ENCODE measurements at regions not wholly inside any gene's neighbourhood (a gene's known extent, or its start where the extent isn't known, plus 50 kb on each side); places are given as distances from the start of the nearest gene placed in this dataset.

DNA sequence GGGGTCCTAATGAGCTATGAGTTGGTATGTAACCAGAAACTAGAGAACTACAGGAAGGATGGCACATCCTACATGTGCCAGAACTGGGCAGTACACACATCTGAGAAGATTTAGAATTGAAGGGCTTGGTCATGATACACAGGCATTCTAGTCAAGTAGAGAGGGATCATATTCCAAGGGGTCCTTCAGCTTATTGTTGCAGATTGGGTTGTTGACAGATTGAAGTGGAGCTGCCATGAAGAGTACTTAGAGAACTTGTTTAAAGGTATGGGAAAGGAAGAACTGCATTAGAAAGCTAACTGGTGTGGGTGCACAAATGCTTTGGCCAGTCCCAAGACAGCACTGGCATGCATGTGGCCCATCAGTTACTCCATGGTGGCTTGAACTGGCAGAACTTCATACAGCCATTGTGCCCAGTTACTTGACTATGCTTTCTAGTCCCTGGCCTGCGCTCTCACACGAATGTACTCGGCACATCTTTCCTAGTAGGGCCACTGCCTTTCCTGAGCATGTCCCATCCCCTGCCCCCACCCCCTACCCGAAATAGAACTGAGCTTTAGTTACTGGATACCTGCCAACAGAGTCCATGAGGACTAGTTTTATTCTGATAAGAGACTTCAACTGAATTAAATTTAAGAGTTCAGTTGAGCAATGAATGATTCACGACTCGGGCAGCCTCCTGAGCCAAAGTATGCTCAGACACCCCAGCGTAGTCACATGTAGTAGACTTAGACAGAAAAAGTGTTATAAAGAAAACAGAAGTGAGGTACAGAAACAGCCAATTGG, 64.0 kb downstream of the CCNG2 start:
- Histone ChIP-seq H3K4me3 (ENCODE audit: low read length) (no peak overlapping the region), H3K9ac (ENCODE audit: low read length) (no peak overlapping the region), H2AFZ (ENCODE audit: low read depth, low read length) (no peak overlapping the region), H3K9me3 (ENCODE audit: insufficient read depth, low read length) (no peaks in the 10 kb centered on the region), H3K27ac (ENCODE audit: low read length) (no peak overlapping the region), H4K20me1 (ENCODE audit: insufficient read depth, low read length) (no peaks in the 10 kb centered on the region), H3K36me3 (replicated peaks; ENCODE audit: low read depth, low read length) (no peaks in the 10 kb centered on the region), H3K4me2 (ENCODE audit: low read length) (no peak overlapping the region), H3K79me2 (ENCODE audit: low read length) (no peaks in the 10 kb centered on the region), H3K4me1 (ENCODE audit: low read length) (peaks cover 14% of the 10 kb centered on the region), H3K27me3 (ENCODE audit: low read depth, low read length) (peaks cover 22% of the 10 kb centered on the region)
- TF ChIP-seq, protein P1, sequence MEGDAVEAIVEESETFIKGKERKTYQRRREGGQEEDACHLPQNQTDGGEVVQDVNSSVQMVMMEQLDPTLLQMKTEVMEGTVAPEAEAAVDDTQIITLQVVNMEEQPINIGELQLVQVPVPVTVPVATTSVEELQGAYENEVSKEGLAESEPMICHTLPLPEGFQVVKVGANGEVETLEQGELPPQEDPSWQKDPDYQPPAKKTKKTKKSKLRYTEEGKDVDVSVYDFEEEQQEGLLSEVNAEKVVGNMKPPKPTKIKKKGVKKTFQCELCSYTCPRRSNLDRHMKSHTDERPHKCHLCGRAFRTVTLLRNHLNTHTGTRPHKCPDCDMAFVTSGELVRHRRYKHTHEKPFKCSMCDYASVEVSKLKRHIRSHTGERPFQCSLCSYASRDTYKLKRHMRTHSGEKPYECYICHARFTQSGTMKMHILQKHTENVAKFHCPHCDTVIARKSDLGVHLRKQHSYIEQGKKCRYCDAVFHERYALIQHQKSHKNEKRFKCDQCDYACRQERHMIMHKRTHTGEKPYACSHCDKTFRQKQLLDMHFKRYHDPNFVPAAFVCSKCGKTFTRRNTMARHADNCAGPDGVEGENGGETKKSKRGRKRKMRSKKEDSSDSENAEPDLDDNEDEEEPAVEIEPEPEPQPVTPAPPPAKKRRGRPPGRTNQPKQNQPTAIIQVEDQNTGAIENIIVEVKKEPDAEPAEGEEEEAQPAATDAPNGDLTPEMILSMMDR (IDR thresholded peaks at IDR 0.05; ENCODE audit: low read depth, low read length): no peak
- no peak for TF ChIP-seq EZH2phosphoT487 (IDR thresholded peaks at IDR 0.05; ENCODE audit: low read depth)

DNA sequence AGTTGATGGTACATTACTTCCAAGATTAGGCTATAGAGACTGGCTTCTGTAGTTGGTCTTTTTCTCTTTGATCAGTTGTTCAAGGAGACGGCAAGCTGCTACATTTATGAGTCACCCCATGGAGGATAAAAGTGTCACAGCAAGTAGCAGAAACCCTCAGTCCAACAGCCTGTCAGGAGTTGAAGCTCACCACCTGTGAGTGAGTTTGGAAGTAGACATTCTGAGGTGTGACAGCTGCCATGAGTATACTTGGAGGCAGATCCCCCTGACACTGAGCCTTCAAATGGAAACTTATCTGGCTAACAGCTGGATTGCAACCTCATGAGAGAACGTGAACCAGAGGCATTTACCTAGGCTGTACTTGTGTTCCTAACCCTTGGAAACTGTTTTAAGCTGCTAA, 68.0 kb downstream of the CCNG2 start:
- no peak overlapping the region for H3K4me3 ChIP-seq (ENCODE audit: low read length)
- TF ChIP-seq, protein P1 (IDR thresholded peaks at IDR 0.05; ENCODE audit: low read depth, low read length): no peak
- TF ChIP-seq EZH2phosphoT487 (IDR thresholded peaks at IDR 0.05; ENCODE audit: low read depth): no peak
- H3K79me2 ChIP-seq (ENCODE audit: low read length): no peaks in the 10 kb centered on the region
- H3K4me2 ChIP-seq (ENCODE audit: low read length): no peak overlapping the region
- no peaks in the 10 kb centered on the region for H3K9me3 ChIP-seq (ENCODE audit: insufficient read depth, low read length)
- H3K9ac ChIP-seq (ENCODE audit: low read length): no peak overlapping the region
- no peaks in the 10 kb centered on the region for H3K36me3 ChIP-seq (replicated peaks; ENCODE audit: low read depth, low read length)
- H4K20me1 ChIP-seq (ENCODE audit: insufficient read depth, low read length): no peaks in the 10 kb centered on the region
- H2AFZ ChIP-seq (ENCODE audit: low read depth, low read length): no peak overlapping the region
- no peaks in the 10 kb centered on the region for H3K4me1 ChIP-seq (ENCODE audit: low read length)
- no peak overlapping the region for H3K27ac ChIP-seq (ENCODE audit: low read length)
- H3K27me3 ChIP-seq (ENCODE audit: low read depth, low read length): peaks cover 22% of the 10 kb centered on the region

DNA sequence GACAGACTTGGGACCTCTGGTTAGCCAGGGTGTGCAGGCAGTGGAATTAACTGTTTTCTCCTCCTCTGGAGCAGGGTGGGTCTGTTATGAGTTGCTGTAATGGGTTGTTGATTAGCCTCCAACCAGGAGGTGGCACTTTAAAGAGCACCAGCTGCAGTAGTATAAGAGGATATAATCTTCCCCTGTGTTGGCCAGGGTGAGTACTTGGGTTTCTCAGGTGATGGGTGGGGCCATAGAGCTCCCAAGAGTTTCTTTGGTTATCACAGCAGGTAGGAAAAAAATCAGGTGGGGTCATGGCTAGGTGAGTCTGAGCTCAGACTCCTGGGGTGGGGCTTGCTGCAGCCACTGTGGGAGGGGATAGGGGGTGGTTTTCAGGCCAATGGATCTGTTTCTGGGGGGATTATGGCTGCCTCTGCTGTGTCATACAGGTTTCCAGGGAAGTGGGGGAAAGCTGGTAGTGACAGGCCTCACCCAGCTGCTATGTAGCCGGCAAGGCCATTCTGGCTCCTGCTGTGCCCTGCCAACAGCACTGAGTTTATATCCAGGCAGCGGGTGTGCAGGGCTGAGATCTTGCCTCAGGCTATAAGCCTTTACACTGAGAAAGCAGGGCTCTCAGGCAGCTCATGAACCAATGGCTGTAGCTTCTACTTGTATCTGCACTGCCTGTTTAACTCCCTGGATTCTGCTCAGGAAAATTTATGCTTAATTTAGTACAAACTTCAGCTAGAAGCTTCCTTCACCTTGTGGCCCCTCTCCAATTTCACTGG, 70.1 kb downstream of the CCNG2 start:
- no peak overlapping the region for H3K9ac ChIP-seq (ENCODE audit: low read length)
- no peak overlapping the region for H2AFZ ChIP-seq (ENCODE audit: low read depth, low read length)
- no peak for TF ChIP-seq EZH2phosphoT487 (IDR thresholded peaks at IDR 0.05; ENCODE audit: low read depth)
- TF ChIP-seq, protein P1 (IDR thresholded peaks at IDR 0.05; ENCODE audit: low read depth, low read length): no peak
- no peaks in the 10 kb centered on the region for H3K4me1 ChIP-seq (ENCODE audit: low read length)
- H3K27ac ChIP-seq (ENCODE audit: low read length): no peak overlapping the region
- no peak overlapping the region for H3K4me3 ChIP-seq (ENCODE audit: low read length)
- no peaks in the 10 kb centered on the region for H3K36me3 ChIP-seq (replicated peaks; ENCODE audit: low read depth, low read length)
- no peak overlapping the region for H3K4me2 ChIP-seq (ENCODE audit: low read length)
- no peaks in the 10 kb centered on the region for H3K9me3 ChIP-seq (ENCODE audit: insufficient read depth, low read length)
- no peaks in the 10 kb centered on the region for H3K79me2 ChIP-seq (ENCODE audit: low read length)
- H4K20me1 ChIP-seq (ENCODE audit: insufficient read depth, low read length): no peaks in the 10 kb centered on the region
- peaks cover 22% of the 10 kb centered on the region for H3K27me3 ChIP-seq (ENCODE audit: low read depth, low read length)

DNA sequence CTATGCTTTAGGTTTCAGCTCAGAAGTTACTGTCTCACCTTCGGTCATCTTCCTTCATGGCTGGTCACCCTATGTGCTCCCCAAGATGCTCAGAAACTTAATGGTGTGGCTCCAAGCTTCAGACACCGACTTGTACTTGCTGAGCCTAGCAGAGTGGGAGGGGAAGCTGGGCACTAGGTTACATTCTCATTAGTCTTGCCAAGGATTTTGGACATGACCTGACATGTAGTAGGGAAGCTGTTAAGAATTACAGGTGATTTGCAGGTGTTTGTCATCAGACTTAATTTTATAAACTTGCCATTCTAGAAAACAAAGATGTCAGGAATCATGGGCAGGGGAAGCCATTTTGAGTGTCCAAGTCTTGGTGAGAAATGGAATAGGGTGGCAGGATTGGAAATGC, 72.4 kb downstream of the CCNG2 start:
- Histone ChIP-seq H3K9ac (ENCODE audit: low read length) (no peak overlapping the region), H3K27ac (ENCODE audit: low read length) (no peak overlapping the region), H3K79me2 (ENCODE audit: low read length) (no peaks in the 10 kb centered on the region), H3K4me1 (ENCODE audit: low read length) (no peaks in the 10 kb centered on the region), H4K20me1 (ENCODE audit: insufficient read depth, low read length) (no peaks in the 10 kb centered on the region), H3K36me3 (replicated peaks; ENCODE audit: low read depth, low read length) (no peaks in the 10 kb centered on the region), H3K4me2 (ENCODE audit: low read length) (no peak overlapping the region), H3K4me3 (ENCODE audit: low read length) (no peak overlapping the region), H3K9me3 (ENCODE audit: insufficient read depth, low read length) (no peaks in the 10 kb centered on the region), H3K27me3 (ENCODE audit: low read depth, low read length) (peaks cover 11% of the 10 kb centered on the region; the same call in 1 of the 2 replicates), H2AFZ (ENCODE audit: low read depth, low read length) (no peak overlapping the region)
- no peak for TF ChIP-seq EZH2phosphoT487 (IDR thresholded peaks at IDR 0.05; ENCODE audit: low read depth)
- TF ChIP-seq, protein P1 (IDR thresholded peaks at IDR 0.05; ENCODE audit: low read depth, low read length): no peak
